Forelimb muscle (tissue), 1 donor: ENCODE measurements at regions not wholly inside any gene's neighbourhood (a gene's known extent, or its start where the extent isn't known, plus 50 kb on each side); places are given as distances from the start of the nearest gene placed in this dataset.
A peak's percentile ranks its signal among the peaks of the same experiment; 100 is the strongest.
"Not testable (repeated sequence)": the region's sequence is repeated elsewhere in the genome, so short reads cannot be mapped to it uniquely, and the experiment has no call there.

ENCODE experiments used
- DNase-seq: peaks from one replicate; pipeline ENCODE4 v3.0.0-alpha.2; 2013; ENCODE audit warnings: low read depth

DNA sequence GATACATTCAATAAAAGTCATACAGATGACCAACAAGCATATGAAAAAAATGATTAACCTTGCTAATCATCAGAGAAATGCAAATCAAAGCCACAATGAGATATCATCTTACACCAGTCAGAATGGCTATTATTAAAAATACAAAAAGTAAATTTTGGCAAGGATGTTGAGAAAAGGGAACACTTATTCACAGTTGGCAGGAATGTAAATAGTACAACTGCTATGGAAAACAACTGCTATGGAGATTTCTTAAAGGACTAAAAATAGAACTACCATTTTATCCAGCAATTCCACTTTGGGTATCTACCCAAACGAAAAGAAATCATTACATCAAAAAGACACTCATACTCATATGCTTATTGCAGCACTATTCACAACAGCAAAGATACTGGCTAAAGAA is 1121.8 kb downstream of the TBL1XR1 start:
- DNase-seq, result no peak

GRCh38 chr3:176075046-176075445 is 1122.2 kb downstream of the TBL1XR1 start:
- DNase-seq, result no peak

DNA sequence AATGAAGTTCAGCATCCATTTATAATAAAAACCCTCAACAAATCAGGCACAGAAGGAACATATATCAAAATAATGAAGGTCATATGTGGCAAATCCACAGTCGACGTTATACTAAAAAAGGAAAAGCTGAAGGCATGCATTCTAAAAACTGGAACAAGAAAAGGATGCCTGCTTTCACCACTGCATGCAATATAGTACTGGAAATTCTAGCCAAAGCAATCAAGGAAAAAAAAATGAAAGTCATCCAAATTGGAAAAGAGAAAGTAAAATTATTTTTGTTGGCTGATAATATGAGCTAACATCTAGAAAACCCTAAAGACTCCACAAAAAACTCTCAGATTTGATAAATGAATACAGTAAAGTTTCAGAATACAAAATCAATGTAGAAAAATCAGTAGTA is 1123.2 kb downstream of the TBL1XR1 start:
- no peak for DNase-seq

GRCh38 chr3:176071943-176072342 is 1125.3 kb downstream of the TBL1XR1 start:
- no peak for DNase-seq

GRCh38 chr3:176068750-176069149 is 1128.5 kb downstream of the TBL1XR1 start:
- no peak for DNase-seq

DNA sequence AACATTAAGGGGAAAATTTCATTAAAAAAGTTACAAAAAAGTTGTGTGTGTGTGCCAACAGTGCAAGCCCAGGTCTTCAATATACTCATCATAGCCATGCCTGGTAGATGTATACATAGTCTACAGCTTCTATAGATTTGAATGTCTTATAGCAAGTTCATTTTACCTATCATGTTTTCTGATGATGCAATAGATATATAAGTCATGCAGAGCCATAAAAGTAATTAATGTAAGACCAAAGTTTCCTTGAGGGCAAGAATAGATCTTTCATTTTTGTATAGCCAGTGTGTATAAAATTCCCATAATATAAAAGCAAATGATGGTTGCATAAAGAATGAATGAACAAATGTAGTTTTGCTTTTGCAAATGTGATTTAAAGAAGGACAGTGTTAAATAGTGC is 1138.4 kb downstream of the TBL1XR1 start:
- no peak for DNase-seq

- no peak for DNase-seq
Observed at GRCh38 chr3:176055836-176056235, 1141.4 kb downstream of the TBL1XR1 start.

GRCh38 chr3:176051766-176052165 is 1145.5 kb downstream of the TBL1XR1 start:
- peak; percentile 28 for DNase-seq

GRCh38 chr3:176046703-176047102 is 1150.6 kb downstream of the TBL1XR1 start:
- no peak for DNase-seq

DNA sequence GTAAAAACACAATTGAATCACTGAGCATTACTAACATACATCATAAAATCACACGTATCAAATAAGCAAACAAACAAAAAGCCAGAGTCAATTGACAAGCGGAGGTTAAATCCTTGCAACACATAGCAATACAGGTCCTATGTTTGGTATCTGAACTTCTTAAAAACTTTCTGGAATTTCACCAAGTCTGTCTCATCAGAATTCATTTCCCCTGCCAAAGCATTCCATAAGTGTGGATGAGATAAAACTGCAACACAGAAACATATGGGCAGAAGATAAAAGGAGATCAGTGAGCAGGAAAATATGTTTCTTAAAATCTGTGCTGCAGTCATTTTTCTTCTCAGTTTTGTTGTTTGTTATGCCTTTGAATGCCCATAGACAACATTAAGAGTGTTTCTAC is 1155.5 kb downstream of the TBL1XR1 start:
- no peak for DNase-seq

GRCh38 chr3:176041185-176041584 is 1156.1 kb downstream of the TBL1XR1 start:
- DNase-seq, result no peak

GRCh38 chr3:176037636-176038035 is 1159.6 kb downstream of the TBL1XR1 start:
- DNase-seq, result no peak

- no peak for DNase-seq
Observed at GRCh38 chr3:176032043-176032442, 1165.2 kb downstream of the TBL1XR1 start.

DNA sequence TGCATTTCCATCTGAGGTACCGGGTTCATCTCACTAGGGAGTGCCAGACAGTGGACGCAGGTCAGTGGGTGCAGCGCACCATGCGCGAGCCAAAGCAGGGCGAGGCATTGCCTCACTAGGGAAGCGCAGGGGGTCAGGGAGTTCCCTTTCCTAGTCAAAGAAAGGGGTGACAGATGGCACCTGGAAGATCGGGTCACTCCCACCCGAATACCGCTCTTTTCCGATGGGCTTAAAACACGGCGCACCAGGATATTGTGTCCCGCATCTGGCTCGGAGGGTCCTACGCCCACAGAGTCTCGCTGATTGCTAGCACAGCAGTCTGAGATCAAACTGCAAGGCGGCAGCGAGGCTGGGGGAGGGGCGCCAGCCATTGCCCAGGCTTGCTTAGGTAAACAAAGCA is 1157.1 kb downstream of the NAALADL2 start:
- not testable (repeated sequence) for DNase-seq

DNA sequence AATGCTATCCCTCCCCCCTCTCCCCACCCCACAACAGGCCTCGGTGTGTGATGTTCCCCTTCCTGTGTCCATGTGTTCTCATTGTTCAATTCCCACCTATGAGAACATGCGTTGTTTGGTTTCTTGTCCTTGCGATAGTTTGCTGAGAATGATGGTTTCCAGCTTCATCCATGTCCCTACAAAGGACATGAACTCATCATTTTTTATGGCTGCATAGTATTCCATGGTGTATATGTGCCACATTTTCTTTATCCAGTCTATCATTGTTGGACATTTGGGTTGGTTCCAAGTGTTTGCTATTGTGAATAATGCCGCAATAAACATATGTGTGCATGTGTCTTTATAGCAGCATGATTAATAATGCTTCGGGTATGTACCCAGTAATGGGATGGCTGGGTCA is 1156.1 kb downstream of the NAALADL2 start:
- not testable (repeated sequence) for DNase-seq

DNA sequence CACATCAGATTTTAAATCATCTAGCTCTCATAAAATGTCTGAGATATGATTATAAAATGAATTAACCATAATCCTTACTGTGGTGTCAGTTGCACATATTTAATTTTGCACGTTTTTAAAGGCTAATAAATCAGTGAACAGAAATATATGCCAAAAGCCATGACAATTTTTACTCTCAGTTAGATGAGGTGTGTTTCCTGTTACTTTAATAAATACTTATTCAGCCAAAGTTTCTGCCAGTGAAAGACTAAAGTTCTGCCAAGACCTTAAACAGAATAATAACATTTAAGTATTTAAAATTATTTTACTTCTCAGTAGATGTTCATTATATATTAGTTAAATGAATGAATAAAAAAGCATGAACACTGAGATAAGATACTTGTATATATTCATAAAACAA is 1150.1 kb downstream of the NAALADL2 start:
- DNase-seq, result no peak

DNA sequence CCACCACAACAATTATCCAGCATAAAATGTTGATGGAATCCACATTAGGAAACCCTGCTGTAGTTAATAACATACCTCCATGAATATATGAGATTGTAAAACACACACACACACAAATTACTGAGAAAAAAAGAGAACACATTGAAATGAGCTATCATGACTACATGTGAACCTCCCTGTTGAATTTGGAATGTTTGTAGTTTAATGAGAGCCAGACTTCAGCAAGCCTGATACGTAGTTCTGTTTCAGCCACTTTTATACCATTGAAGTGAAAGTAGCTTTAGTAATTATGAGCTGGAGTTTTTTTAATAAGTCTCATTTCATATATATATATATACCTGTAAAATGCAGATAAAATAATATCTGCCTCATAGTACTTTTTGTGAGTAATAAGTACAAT is 1146.4 kb downstream of the NAALADL2 start:
- no peak for DNase-seq

DNA sequence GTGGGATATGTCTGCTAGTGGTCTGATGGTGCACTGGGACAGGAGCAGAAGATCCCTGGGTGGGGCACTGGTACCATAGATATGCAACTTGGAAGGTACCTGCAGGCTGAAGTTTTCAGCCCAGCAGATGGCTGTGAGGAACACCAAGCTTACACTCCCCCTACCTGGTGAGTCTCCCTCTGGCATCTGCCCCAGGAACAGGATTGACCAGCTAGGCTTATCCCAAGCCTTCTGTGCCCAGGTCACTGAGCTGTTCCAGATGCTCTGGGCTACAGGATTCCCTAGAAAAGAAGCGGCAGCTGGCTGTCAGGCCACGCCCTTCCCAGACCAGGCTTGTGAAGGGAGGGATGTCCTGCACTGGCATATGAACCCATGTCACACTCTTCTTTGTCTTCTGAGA is 1130.0 kb downstream of the NAALADL2 start:
- DNase-seq, result no peak

- DNase-seq, result no peak
Observed at GRCh38 chr3:175988401-175988800, 1129.3 kb downstream of the NAALADL2 start.

GRCh38 chr3:175985781-175986180 is 1126.6 kb downstream of the NAALADL2 start:
- no peak for DNase-seq

DNA sequence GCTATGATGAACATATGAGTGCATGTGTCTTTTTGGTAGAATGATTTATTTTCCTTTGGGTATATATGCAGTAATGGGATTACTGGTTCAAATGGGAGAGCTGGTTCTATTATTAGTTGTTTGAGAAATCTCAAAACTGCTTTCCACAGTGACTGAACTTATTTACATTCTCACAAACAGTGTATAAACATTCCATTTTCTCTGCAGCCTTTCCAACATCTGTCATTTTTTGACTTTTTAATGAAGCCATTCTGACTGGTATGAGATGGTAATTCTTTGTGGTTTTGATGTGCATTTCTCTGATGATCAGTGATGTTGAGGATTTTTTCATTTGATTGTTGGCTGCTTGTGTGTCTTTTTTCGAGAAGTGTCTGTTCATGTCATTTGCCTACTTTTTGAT is 1124.2 kb downstream of the NAALADL2 start:
- DNase-seq, result no peak

DNA sequence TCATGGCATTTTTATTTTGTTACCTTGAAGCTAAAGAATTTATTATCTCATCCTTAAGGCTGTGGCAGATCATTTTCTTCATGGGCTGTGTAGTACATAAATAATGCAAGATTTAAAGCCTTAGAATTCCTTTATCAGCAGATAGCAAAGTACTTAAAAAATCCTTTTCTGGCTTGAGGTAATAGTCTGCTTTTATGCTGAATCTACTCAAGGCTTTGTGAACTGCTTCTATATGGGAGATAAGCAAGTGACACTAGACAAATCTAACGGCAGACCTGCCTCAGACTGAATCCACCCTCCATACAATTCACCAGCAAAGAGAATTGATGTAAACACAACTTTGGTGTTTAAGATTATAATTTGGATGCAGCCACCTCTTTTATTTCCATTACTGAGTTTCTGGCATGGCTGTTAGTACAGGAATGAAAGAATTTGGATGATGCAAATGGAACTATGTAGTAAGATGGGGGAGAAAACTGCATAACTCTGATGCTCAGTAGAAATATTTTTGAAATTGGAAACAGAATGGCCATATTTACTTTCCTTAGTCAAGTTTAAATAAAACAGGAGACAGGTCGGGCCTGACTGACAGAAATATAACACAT is 1121.5 kb downstream of the NAALADL2 start:
- peak; percentile 11 for DNase-seq

DNA sequence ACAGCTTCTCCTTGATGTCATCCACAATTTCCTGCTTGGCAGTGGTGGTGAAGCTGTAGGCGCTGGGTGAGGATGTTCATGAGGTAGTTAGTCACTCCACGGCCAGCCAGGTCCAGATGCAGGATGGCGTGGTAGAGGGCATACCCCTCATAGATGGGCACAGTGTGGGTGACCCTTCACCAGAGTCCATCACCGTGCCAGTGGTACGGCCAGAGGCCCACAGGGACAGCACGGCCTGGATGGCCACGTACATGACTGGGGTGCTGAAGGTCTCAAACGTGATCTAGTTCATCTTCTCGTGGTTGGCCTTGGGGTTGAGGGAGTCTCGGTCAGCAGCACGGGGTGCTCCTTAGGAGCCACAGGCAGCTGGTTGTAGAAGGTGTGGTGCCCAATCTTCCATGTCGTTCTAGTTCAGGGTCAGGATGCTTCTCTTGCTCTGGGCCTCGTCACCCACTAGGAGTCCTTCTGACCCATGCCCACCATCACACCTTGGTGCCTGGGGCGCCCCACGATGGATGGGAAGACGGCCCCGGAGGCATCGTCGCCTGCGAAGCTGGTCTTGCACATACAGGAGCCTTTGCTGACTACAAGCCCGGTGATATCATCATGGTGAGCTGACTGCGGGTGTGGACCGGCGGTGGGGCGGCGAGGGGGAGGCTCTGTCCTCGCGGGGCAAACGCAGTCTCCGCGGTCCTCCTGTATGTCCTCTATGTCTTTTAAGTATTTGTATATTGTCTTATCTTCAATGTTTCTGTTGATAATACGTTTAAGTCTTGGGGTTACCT is 1119.0 kb downstream of the NAALADL2 start:
- DNase-seq, result no peak

GRCh38 chr3:175969456-175969855 is 1110.3 kb downstream of the NAALADL2 start:
- no peak for DNase-seq
